ENCODE measurements at regions not wholly inside any gene's neighbourhood (a gene's known extent, or its start where the extent isn't known, plus 50 kb on each side); places are given as distances from the start of the nearest gene placed in this dataset.

GRCh38 chr13:30021611-30022010 lies 171.2 kb upstream of the UBL3 start:
- H3K4me1 Mint-ChIP-seq (ENCODE audit: low read depth) = no peaks in the 10 kb centered on the region
- H3K4me3 Mint-ChIP-seq = no peak overlapping the region
- H3K27me3 Mint-ChIP-seq = no peaks in the 10 kb centered on the region
- intact Hi-C loops (cut with micrococcal nuclease) = no loop called here
- H3K27ac Mint-ChIP-seq = no peak overlapping the region
- no peaks in the 10 kb centered on the region for H3K9me3 Mint-ChIP-seq
- no peaks in the 10 kb centered on the region for H3K36me3 Mint-ChIP-seq (ENCODE audit: low read depth)

- Mint-ChIP-seq H3K9me3 (no peaks in the 10 kb centered on the region), H3K4me3 (no peak overlapping the region), H3K36me3 (ENCODE audit: low read depth) (no peaks in the 10 kb centered on the region), H3K27me3 (no peaks in the 10 kb centered on the region), H3K4me1 (ENCODE audit: low read depth) (no peaks in the 10 kb centered on the region), H3K27ac (no peak overlapping the region)
- intact Hi-C loops (cut with micrococcal nuclease) = no loop called here
Measured at GRCh38 chr13:30020726-30021312, 170.4 kb upstream of the UBL3 start.

- Mint-ChIP-seq H3K4me3 (no peak overlapping the region), H3K4me1 (ENCODE audit: low read depth) (no peaks in the 10 kb centered on the region), H3K27ac (no peak overlapping the region), H3K9me3 (no peaks in the 10 kb centered on the region), H3K27me3 (no peaks in the 10 kb centered on the region), H3K36me3 (ENCODE audit: low read depth) (no peaks in the 10 kb centered on the region)
- intact Hi-C loops (cut with micrococcal nuclease) = no loop called here
Measured at GRCh38 chr13:30019648-30020626, 169.5 kb upstream of the UBL3 start.

GRCh38 chr13:30017880-30018279 lies 167.5 kb upstream of the UBL3 start:
- no peaks in the 10 kb centered on the region for H3K9me3 Mint-ChIP-seq
- no peak overlapping the region for H3K4me3 Mint-ChIP-seq
- intact Hi-C loops (cut with micrococcal nuclease) = no loop called here
- H3K4me1 Mint-ChIP-seq (ENCODE audit: low read depth) = no peaks in the 10 kb centered on the region
- H3K36me3 Mint-ChIP-seq (ENCODE audit: low read depth) = no peaks in the 10 kb centered on the region
- no peaks in the 10 kb centered on the region for H3K27me3 Mint-ChIP-seq
- no peak overlapping the region for H3K27ac Mint-ChIP-seq

GRCh38 chr13:30016398-30016797 lies 166.0 kb upstream of the UBL3 start:
- intact Hi-C loops (cut with micrococcal nuclease) = no loop called here
- Mint-ChIP-seq H3K4me1 (ENCODE audit: low read depth) (no peaks in the 10 kb centered on the region), H3K9me3 (no peaks in the 10 kb centered on the region), H3K27ac (no peak overlapping the region), H3K27me3 (no peaks in the 10 kb centered on the region), H3K36me3 (ENCODE audit: low read depth) (no peaks in the 10 kb centered on the region), H3K4me3 (no peak overlapping the region)

DNA sequence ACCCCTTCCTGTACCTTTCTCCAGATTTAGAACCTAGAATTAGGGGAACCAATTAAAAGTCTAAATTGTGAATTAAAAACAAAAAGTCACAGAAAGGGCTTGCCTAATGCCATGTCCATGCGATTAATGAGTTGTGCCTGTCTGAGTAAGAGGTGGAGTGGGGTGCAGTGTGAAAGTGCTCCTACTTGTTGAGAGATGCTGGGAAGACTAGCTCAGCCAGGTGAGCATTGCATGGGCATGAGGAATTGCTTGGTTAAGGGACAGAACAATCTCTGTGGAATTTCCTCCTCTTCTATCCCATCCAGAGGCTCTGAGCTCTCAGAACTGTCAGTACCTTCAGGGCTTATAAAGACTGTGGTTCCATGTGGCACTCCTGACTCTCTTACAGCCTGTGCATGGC lies 159.0 kb upstream of the UBL3 start:
- Mint-ChIP-seq H3K4me1 (ENCODE audit: low read depth) (peaks cover 2% of the 10 kb centered on the region), H3K27me3 (no peaks in the 10 kb centered on the region), H3K27ac (no peak overlapping the region), H3K36me3 (ENCODE audit: low read depth) (no peaks in the 10 kb centered on the region), H3K9me3 (no peaks in the 10 kb centered on the region), H3K4me3 (no peak overlapping the region)
- intact Hi-C loops (cut with micrococcal nuclease) = no loop called here

GRCh38 chr13:30006246-30006645 lies 155.8 kb upstream of the UBL3 start:
- no peaks in the 10 kb centered on the region for H3K27me3 Mint-ChIP-seq
- intact Hi-C loops (cut with micrococcal nuclease) = no loop called here
- H3K36me3 Mint-ChIP-seq (ENCODE audit: low read depth) = no peaks in the 10 kb centered on the region
- no peak overlapping the region for H3K4me3 Mint-ChIP-seq
- no peaks in the 10 kb centered on the region for H3K9me3 Mint-ChIP-seq
- no peak overlapping the region for H3K27ac Mint-ChIP-seq
- H3K4me1 Mint-ChIP-seq (ENCODE audit: low read depth) = peaks cover 9% of the 10 kb centered on the region

- no peaks in the 10 kb centered on the region for H3K27me3 Mint-ChIP-seq
- intact Hi-C loops (cut with micrococcal nuclease) = no loop called here
- no peak overlapping the region for H3K4me3 Mint-ChIP-seq
- H3K9me3 Mint-ChIP-seq = no peaks in the 10 kb centered on the region
- H3K27ac Mint-ChIP-seq = no peak overlapping the region
- no peaks in the 10 kb centered on the region for H3K36me3 Mint-ChIP-seq (ENCODE audit: low read depth)
- H3K4me1 Mint-ChIP-seq (ENCODE audit: low read depth) = peaks cover 9% of the 10 kb centered on the region
Measured at GRCh38 chr13:30004204-30004603, 153.8 kb upstream of the UBL3 start.

DNA sequence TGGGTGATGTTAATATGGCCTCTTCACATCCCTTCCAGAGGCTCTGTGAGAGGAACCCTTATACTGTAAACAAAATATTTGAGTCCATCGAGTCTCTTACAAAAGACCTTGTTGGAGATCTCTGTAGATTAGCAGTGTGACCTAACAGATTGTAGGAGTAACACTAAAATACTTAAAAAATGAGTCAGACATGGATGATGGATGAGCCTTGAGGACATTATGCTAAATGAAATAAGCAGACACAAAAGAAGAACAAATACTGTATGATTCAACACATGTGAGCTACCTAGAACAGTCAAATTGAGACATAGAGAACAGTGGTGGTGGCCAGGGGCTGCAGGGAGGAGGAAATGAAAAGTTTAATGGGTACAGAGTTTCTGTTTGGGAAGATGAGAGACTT lies 152.2 kb upstream of the UBL3 start:
- Mint-ChIP-seq H3K4me3 (no peak overlapping the region), H3K27ac (no peak overlapping the region), H3K36me3 (ENCODE audit: low read depth) (no peaks in the 10 kb centered on the region), H3K27me3 (no peaks in the 10 kb centered on the region), H3K4me1 (ENCODE audit: low read depth) (peaks cover 9% of the 10 kb centered on the region), H3K9me3 (no peaks in the 10 kb centered on the region)
- intact Hi-C loops (cut with micrococcal nuclease) = no loop called here

GRCh38 chr13:30000370-30000765 lies 150.0 kb upstream of the UBL3 start:
- Mint-ChIP-seq H3K9me3 (no peaks in the 10 kb centered on the region), H3K27ac (no peak overlapping the region)
- intact Hi-C loops (cut with micrococcal nuclease) = no loop called here

GRCh38 chr13:29999492-30000369 lies 149.3 kb upstream of the UBL3 start:
- no peaks in the 10 kb centered on the region for H3K9me3 Mint-ChIP-seq
- no peaks in the 10 kb centered on the region for H3K27me3 Mint-ChIP-seq
- no peaks in the 10 kb centered on the region for H3K36me3 Mint-ChIP-seq (ENCODE audit: low read depth)
- intact Hi-C loops (cut with micrococcal nuclease) = no loop called here
- H3K4me3 Mint-ChIP-seq = no peak overlapping the region
- H3K27ac Mint-ChIP-seq = no peak overlapping the region
- H3K4me1 Mint-ChIP-seq (ENCODE audit: low read depth) = peaks cover 9% of the 10 kb centered on the region

More at GRCh38 chr13:30000370-30000765, 150.0 kb upstream of the UBL3 start:
- peaks cover 9% of the 10 kb centered on the region for H3K4me1 Mint-ChIP-seq (ENCODE audit: low read depth)
- H3K4me3 Mint-ChIP-seq = no peak overlapping the region
- H3K27me3 Mint-ChIP-seq = no peaks in the 10 kb centered on the region
- no peaks in the 10 kb centered on the region for H3K36me3 Mint-ChIP-seq (ENCODE audit: low read depth)

- H3K27me3 Mint-ChIP-seq = no peaks in the 10 kb centered on the region
- no peaks in the 10 kb centered on the region for H3K9me3 Mint-ChIP-seq
- intact Hi-C loops (cut with micrococcal nuclease) = no loop called here
- H3K27ac Mint-ChIP-seq = no peak overlapping the region
- no peaks in the 10 kb centered on the region for H3K4me1 Mint-ChIP-seq (ENCODE audit: low read depth)
- no peak overlapping the region for H3K4me3 Mint-ChIP-seq
- H3K36me3 Mint-ChIP-seq (ENCODE audit: low read depth) = no peaks in the 10 kb centered on the region
Measured at GRCh38 chr13:29996316-29996715, 145.9 kb upstream of the UBL3 start.

- Mint-ChIP-seq H3K27me3 (no peaks in the 10 kb centered on the region), H3K9me3 (no peaks in the 10 kb centered on the region), H3K4me1 (ENCODE audit: low read depth) (no peaks in the 10 kb centered on the region), H3K4me3 (no peak overlapping the region), H3K36me3 (ENCODE audit: low read depth) (no peaks in the 10 kb centered on the region), H3K27ac (no peak overlapping the region)
- intact Hi-C loops (cut with micrococcal nuclease) = no loop called here
Measured at GRCh38 chr13:29994911-29995595, 144.6 kb upstream of the UBL3 start.
